GM12873 (cell line): ENCODE measurements at regions not wholly inside any gene's neighbourhood (a gene's known extent, or its start where the extent isn't known, plus 50 kb on each side); places are given as distances from the start of the nearest gene placed in this dataset.

Experiments used
- TF ChIP-seq, protein P1 (sequence below): IDR thresholded peaks from 2 replicates; pipeline ENCODE4 v1.5.1; 2012; ENCODE audit warnings: low read depth, mild to moderate bottlenecking, moderate library complexity, low read length, control low read depth; ENCODE audit not compliant: insufficient read depth; ENCODE audit errors: missing control alignments

DNA sequence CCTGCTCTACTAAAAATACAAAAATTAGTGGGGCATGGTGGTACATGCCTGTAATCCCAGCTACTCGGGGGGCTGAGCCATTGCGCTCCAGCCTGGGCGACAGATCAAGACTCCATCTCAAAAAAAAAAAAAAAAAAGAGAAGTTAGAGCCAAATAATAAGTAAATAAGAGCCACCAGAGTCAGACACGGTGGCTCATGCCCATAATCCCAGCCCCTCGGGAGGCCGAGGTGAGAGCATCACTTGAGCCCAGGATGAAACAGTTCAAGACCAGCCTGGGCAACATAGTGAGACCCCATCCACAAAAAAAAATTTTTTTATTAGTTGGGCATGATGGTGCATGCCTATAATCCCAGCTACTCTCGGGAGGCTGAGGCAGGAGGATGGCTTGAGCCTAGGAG is 85.8 kb upstream of the LARP1 start:
- TF ChIP-seq, protein P1, sequence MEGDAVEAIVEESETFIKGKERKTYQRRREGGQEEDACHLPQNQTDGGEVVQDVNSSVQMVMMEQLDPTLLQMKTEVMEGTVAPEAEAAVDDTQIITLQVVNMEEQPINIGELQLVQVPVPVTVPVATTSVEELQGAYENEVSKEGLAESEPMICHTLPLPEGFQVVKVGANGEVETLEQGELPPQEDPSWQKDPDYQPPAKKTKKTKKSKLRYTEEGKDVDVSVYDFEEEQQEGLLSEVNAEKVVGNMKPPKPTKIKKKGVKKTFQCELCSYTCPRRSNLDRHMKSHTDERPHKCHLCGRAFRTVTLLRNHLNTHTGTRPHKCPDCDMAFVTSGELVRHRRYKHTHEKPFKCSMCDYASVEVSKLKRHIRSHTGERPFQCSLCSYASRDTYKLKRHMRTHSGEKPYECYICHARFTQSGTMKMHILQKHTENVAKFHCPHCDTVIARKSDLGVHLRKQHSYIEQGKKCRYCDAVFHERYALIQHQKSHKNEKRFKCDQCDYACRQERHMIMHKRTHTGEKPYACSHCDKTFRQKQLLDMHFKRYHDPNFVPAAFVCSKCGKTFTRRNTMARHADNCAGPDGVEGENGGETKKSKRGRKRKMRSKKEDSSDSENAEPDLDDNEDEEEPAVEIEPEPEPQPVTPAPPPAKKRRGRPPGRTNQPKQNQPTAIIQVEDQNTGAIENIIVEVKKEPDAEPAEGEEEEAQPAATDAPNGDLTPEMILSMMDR = no peak

DNA sequence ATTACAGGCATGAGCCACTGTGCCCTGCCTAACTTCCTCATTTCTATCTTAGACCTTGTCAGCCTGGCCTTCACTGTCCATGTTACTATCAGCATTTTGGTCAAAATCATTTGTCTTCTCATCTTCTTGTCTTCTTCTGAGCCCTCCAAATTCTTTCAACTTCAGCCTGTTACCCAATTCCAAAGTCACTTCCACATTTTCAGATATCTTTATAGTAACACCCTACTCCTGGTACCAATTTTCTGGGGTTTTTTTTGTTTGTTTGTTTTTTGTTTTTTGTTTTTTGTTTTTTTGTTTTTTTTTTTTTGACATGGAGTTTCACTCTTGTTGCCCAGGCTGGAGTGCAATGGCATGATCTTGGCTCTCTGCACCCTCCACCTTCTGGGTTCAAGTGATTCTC is 90.3 kb upstream of the LARP1 start:
- TF ChIP-seq, protein P1 = no peak

DNA sequence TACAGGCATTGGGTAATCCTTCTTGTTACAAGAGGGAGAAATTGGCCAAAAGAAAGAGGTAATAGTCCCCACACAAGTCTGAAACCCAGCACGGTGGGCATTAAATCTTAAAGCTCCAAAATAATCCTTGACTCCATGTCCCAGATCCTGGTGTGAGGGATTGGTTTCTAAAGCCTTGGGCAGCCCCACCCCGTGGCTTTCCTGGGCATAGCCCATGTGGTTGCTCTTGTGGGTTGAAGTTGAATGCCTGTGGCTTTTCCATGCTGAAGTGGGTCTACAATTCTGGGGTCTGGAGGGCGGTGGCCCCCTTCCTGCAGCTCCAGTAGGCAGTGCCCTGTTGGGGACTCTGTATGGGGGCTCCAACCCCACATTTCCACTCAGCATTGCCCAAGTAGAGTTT is 91.8 kb upstream of the LARP1 start:
- TF ChIP-seq, protein P1 = no peak

DNA sequence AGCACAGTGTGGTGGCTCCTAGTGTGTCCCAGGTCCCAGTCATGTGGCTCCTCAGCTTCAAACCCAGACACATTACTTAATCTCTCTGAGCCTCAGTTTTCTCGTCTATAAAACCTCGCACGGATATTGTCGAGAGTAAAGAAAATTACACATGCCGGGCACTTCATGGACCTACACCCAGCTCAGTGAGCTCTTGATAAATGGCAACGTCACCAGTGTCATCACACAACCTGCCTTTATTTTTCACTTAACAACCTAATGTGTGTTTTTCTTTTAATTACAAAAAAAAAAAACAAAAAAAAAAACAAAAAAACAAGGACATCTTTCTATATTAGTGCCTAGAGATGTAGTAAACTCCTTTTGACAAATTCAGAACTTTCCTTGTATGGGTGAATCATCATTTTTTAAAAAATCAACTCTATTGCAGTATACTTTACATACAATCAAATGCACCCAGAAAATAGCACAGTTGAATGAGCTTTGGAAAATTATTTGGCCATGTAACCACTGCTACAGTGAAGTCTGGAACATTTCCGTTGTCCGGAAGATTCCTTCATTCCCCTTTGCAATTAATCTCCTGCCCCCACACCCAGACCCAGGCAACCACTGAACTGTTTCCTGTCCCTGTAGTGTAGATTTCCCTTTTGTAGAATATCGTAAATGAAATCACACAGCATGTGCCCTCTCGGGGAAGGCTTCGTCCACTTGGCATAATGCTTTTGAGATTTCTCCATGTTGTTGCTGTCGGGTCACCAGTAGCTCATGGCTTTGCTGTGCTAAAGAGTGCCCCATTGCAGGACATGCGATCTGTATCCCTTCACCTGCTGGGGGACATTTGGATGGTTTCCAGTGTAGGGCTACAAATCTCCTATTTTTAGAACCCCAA is 100.4 kb upstream of the LARP1 start:
- TF ChIP-seq, protein P1 = no peak

DNA sequence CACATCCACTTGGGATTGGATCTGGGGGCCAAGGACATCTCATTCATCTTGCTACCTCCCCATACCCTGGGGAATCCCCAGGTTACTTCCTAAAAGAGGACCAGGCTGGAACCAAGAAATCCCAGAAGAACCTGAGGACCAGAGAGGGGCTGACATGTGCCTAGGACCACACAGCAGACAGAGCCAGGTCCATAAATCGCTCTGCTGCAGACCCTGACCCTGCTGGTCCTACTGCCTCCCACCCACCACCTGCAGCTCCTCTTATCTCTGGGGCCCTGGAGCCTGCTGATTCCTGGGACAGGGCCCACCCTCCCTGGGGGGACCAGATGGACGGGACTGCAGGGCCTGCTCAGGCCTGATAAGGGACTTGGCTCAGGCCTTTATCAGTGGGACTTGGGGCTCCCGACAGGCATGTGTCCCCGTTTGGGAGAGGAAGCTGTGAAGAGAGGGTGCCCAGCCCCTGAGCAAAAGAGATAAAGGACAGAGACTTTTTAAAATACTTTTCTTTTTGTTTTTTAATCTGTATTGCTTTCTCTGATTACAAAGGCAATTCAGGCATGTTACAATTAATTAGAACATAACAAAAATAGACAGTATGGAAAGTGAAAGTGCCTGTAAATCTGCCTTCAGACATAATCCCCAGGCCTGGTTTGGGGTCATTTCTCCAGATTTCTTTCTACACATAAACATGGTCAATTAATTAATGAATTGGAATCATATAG is 101.3 kb upstream of the LARP1 start:
- TF ChIP-seq, protein P1 = no peak

DNA sequence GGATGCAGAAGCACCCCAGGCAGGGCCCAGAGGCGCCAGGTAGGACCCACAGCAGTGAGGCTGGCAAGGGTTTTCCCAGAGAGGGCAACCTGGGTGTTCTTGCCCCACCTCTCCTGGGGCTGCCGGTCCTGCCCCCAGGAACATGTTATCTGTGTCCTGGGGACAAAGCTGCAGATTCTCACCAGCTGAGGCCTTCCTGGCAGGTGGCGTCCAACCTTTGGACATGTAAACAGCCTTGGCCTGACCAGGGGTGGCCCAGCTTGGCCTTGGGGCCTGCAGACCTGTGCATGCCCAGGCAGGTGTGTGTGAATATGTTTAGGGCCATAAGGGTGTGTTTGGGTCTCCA is 101.8 kb upstream of the LARP1 start:
- TF ChIP-seq, protein P1 = no peak

DNA sequence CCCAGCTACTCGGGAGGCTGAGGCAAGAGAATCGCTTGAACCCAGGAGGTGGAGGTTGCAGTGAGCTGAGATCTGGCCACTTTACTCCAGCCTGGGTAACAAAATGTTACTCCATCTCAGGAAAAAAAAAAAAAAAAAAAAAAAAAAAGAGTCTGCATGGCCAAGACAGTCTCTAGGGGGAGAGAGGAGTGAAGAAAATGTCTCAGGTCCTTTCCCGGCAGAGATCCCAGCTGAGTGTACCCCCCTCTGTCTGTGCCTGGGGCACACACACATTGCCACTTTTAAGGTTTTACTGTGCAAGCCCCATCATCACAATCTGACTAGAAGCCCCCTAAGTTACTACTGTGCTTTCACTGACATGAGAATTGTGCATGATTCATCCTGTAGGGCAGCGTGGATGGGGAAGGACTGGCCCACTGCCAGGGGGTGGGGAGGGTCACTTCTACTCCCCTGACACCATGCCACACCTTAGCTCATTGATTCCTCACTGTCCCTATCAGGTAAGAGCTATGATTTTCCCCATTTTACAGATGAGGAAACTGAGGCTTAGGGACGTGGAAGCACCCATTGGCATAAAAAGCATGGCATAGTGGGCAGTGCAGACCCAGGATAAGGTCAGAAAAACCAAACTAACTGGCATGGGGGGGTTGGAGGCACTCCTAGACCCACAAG is 102.3 kb upstream of the LARP1 start:
- TF ChIP-seq, protein P1 = no peak
